Inflammatory macrophage (primary cell): ENCODE measurements at regions not wholly inside any gene's neighbourhood (a gene's known extent, or its start where the extent isn't known, plus 50 kb on each side); places are given as distances from the start of the nearest gene placed in this dataset.

Source experiments
- DNase-seq, 2 donors: peaks; one replicate each; pipeline ENCODE4 v3.0.0-alpha.2; 2020 to 2022

GRCh38 chr10:117876210-117876609 is 170.5 kb downstream of the RAB11FIP2 start:
- no peak for DNase-seq

DNA sequence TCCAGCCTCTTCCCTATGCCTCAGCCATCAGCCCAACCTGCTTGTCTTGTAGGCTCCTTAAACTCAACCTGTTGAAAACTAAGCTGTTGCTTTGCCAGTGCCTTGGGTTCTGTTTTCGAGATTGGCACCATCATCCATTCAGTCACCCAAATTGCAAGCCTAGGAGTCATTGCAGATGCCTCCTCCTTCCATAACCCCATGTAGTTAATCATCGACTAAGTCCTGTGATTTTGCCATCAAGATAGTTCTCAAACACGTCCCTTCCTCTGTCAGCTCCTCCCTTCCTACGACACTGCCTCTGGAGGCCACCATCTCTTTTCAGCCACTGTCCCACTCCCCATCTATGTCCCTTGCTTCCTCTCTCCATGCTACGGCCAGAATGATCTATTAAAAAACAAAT is 168.1 kb downstream of the RAB11FIP2 start:
- DNase-seq: no peak

DNA sequence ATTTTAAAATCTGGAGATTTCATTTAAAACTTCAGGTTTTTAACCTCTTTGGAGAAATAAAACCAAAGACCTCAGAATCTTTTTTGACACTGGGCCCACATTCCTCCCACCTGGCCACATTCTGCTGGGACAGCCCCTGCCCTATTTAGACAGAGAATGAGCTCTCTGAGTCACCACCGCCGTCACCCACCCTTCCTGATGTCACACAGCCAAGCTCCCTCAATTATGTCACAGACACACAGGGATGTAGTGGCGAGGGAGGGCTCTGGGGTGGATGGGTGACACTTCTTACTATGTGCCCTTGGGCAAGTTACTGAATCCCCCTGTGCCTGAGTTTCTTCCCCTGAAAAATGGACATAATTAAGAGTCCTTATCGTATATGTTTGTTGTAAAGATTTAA is 162.6 kb downstream of the RAB11FIP2 start:
- DNase-seq: no peak

GRCh38 chr10:117884592-117884991 is 162.1 kb downstream of the RAB11FIP2 start:
- DNase-seq: no peak

DNA sequence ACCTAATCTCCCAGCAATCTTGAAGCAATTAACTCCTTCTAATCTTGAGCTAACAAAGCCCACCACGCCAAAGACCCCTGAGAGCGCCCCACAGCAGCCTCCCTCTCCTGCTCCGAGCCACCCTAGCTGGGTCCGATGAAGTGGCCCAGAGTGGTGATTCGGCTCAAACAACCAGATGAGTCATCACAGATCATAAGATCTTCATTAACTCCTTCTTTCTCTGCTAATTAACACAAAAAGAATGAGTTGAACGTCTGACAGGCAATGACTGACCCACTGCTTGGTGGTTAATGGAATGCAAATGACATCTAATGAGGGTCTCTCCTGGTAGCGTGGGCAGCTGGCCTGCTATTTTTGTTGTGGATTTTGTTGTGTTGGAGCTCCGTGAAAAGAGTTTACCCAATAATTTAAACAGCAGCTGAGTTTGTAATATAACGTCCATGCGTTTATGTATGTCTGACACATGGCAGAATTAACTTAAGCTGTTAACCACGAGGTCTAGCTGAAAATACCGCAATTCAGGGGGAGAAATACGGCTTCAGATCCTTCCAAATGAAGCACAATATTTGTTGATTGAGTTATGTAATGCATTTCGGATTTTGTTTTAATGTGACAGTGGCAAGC is 161.4 kb downstream of the RAB11FIP2 start:
- DNase-seq: no peak

DNA sequence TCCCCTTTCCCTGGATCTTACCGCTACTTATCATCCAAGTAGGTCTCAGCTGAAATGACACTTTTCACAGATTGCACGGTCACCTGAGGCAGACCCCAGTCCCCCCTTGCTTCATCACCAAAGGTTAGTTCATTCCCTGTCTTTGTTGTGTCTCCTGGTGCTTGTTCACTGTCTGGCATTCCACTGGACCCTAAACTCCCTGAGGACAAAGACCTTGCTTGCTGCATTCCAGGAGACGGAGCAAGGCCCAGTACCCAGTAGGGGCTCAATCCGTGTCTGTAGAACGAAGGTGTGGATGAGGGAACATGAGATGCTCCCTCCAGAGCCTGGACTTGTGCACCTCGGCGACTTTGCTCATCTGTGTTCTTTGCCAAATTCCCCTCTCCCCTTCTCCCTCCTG is 160.0 kb downstream of the RAB11FIP2 start:
- DNase-seq: no peak

DNA sequence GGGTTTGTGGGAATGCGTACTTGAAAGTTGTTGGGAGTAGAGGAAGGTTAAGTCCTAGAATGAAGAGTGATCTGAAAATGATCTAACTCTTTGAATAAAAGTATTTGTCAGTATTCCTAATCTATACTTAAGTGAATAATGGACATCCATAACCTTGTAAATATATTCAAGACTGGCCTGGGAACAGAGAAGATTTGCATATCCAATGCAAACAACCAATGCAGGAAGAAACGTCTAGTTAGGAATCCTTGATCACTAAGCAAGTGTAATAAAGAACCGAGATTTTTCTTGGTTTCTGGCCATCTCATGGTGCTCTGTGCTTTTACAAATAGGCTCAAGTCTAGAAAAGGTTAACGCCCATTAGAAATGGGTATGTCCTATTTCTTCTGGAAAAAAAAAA is 157.1 kb downstream of the RAB11FIP2 start:
- DNase-seq: no peak

- no peak for DNase-seq
Measured at GRCh38 chr10:117892681-117893220, 154.0 kb downstream of the RAB11FIP2 start.

GRCh38 chr10:117894339-117894738 is 152.4 kb downstream of the RAB11FIP2 start:
- DNase-seq: no peak

DNA sequence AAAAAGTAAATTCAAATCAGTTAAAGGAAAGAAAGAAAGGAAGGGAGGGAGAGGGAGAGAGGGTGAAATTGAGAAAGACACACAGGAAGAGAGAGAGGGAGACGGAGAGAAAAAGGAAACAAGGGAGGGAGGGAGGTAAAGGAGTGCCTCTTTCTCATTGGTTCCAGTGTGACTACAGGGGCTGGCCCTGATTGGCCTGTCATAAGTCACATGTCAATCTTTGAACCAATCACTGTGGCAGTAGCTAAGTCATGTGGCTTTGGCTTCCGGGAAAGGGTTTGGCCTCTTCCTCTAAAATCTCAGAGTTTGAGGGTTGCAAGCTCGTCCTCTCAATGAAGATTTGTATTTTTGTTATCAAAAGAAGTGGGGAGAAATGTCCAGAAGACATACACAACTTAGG is 150.2 kb downstream of the RAB11FIP2 start:
- DNase-seq: no peak

- DNase-seq: no peak
Measured at GRCh38 chr10:117899181-117899683, 147.5 kb downstream of the RAB11FIP2 start.

DNA sequence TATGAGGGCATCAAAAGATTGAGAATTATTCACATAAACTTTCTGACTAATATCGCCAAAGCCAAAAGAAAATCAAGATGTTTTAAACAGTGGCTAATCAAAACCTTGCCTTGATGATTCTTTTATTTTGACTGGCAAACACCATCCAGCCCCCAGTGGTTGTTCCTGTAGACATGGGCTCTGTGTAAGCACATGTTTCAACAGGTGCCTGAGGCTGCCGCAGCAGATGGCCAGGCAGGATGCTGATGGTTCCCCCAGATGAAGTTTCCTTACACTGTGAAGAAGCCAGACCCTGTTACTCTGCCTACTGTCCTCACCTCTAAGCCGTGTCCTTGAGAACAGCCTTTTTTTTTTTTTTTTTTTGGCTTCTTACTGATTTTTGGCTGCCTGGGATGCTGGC is 146.5 kb downstream of the RAB11FIP2 start:
- no peak for DNase-seq

- no peak for DNase-seq
Measured at GRCh38 chr10:117903854-117904253, 142.9 kb downstream of the RAB11FIP2 start.

DNA sequence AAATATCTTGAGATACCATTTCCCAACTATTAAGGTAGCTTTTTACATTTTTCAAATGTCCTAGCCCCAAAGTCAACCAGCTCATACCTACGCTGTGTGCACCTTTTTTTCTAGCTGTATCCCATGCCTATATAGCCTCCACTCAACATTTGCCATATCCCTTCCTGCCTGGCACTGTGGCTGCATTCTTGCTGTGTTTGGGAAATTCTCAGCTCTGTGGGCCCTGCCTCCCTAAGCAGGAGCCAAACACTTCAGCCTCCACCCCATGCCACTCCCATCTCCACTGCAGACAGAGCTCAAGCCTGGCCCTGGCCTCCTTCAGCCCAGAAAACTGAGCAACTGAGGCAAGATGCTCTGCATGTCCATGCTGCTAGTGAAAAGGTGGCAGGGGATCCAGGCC is 141.3 kb downstream of the RAB11FIP2 start:
- DNase-seq: no peak

DNA sequence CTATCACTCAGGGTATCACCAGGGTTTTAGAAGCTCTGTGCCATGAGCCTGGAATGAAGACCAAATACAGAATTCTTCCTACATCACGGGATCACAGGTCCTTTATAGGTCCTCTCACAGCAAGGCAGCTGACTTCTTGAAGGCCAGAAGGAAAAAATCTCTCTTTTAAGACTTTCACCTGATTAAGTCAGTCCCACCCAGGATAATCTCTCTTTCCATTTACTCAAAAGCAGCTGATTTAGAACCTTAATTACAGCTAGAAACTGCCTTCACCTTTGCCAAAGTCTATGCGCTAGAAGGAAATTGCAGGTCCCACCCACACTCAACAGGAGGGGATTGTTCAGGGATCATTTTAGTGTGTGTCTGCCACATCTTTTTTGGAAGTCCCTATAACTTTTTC is 135.1 kb downstream of the RAB11FIP2 start:
- no peak for DNase-seq

GRCh38 chr10:117914334-117914733 is 132.4 kb downstream of the RAB11FIP2 start:
- DNase-seq: no peak

DNA sequence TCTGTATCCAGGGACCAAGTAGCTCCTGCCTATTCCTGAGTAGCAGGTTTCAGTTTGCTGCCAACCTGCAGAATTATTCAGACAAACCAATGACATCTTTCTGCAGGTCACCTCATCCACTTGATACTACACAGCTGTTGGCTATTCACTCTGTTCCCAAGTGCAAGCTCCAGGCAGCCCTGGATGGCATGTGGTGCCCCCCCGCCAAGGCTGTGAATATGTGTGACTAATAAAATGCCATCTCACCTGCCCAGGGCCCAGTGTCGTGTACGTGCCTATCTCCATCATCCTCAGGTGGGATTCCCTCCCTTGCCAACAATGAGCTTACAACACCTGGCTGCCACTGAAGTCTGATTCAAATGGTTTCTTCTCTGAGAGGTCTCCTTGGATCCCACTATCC is 125.8 kb downstream of the RAB11FIP2 start:
- no peak for DNase-seq

- no peak for DNase-seq
Measured at GRCh38 chr10:117921421-117921820, 125.3 kb downstream of the RAB11FIP2 start.

- DNase-seq: no peak
Measured at GRCh38 chr10:117924820-117925219, 121.9 kb downstream of the RAB11FIP2 start.

GRCh38 chr10:117925369-117925768 is 121.4 kb downstream of the RAB11FIP2 start:
- DNase-seq: no peak

- no peak for DNase-seq
Measured at GRCh38 chr10:117926491-117926890, 120.2 kb downstream of the RAB11FIP2 start.

DNA sequence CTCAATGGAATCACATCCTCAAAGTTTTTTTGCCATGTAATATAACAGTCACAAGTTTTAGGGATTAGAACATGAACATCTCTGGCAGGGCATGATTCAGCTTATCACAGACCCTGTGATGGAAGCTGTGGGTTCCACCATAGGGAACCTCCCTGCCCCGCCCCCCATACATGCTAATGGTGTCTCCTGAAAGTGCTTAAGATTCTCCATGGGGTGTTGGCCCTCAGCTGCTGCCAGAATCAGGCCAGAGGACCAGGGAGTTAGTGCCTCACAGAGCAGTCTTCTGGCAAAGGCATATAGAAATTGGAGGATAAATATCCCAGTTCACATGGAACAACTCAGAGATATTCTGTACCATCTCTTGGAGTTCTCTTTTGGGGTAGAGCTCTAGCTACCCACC is 119.4 kb downstream of the RAB11FIP2 start:
- no peak for DNase-seq

- DNase-seq: no peak
Measured at GRCh38 chr10:117927871-117928270, 118.9 kb downstream of the RAB11FIP2 start.

DNA sequence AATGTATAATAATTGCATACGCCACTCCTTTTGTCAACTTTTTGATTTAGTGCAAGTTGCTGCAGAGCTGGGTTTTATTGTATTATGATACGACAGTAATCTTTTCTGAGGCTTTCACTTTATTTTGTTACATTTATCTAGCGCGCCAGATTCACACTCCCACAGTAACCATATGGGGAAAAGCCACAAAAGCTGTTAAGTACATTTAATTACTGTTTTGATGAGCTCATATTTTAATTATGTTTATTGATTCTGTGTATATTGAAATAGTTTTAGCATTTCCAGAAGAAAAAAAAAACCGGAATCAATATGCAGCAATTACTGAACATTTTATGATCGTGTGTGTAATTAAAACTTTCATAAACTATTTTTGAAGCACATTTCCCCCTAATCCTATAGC is 118.5 kb downstream of the RAB11FIP2 start:
- DNase-seq: no peak

DNA sequence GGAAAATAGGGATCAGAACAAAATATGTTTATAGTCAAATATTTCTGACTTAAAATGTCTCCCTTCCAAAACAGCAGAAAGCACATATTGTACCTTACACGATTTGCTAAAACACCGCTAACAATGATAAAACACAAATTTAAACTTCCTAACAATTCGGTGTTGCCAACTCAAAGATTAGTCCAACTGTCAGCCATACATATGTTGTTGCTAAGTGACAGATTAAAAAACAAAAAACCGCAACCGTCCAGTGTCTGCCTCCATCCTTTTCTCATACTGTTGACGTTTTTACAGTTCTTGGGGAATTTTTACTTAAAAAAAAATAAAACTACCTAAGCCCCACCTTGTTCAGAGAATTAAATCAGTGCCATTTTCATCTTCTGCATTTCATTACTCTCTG is 118.0 kb downstream of the RAB11FIP2 start:
- no peak for DNase-seq
